GM21723 (cell line): ENCODE measurements at regions not wholly inside any gene's neighbourhood (a gene's known extent, or its start where the extent isn't known, plus 50 kb on each side); places are given as distances from the start of the nearest gene placed in this dataset.

ENCODE experiments used
- ATAC-seq: cut with Tn5 transposase; IDR thresholded peaks from one replicate; pipeline ENCODE4 v1.9.1; 2021; ENCODE audit warnings: mild to moderate bottlenecking, moderate library complexity; ENCODE audit not compliant: unreplicated experiment

GRCh38 chr4:3818371-3818770 is 52.2 kb downstream of the ADRA2C start:
- no peak for ATAC-seq

- no peak for ATAC-seq
These were observed 53.2 kb downstream of the ADRA2C start for GRCh38 chr4:3819210-3819919.

- ATAC-seq: no peak
These were observed 54.0 kb downstream of the ADRA2C start for GRCh38 chr4:3820016-3820805.

- no peak for ATAC-seq
These were observed 54.8 kb downstream of the ADRA2C start for GRCh38 chr4:3820806-3821579.

GRCh38 chr4:3821580-3822229 is 55.5 kb downstream of the ADRA2C start:
- no peak for ATAC-seq

GRCh38 chr4:3822230-3822947 is 56.2 kb downstream of the ADRA2C start:
- ATAC-seq: no peak

GRCh38 chr4:3823496-3824341 is 57.5 kb downstream of the ADRA2C start:
- no peak for ATAC-seq

GRCh38 chr4:3824521-3825270 is 58.5 kb downstream of the ADRA2C start:
- no peak for ATAC-seq

GRCh38 chr4:3825530-3825929 is 59.3 kb downstream of the ADRA2C start:
- ATAC-seq: no peak

GRCh38 chr4:3826247-3827172 is 60.3 kb downstream of the ADRA2C start:
- no peak for ATAC-seq

- ATAC-seq: no peak
These were observed 61.7 kb downstream of the ADRA2C start for GRCh38 chr4:3827616-3828492.

GRCh38 chr4:3828546-3828945 is 62.4 kb downstream of the ADRA2C start:
- ATAC-seq: no peak

- no peak for ATAC-seq
These were observed 63.2 kb downstream of the ADRA2C start for GRCh38 chr4:3829211-3829955.

GRCh38 chr4:3829956-3830773 is 64.0 kb downstream of the ADRA2C start:
- ATAC-seq: no peak
